WTC11 (cell line): ENCODE measurements at regions not wholly inside any gene's neighbourhood (a gene's known extent, or its start where the extent isn't known, plus 50 kb on each side); places are given as distances from the start of the nearest gene placed in this dataset.

ENCODE experiments used
- ATAC-seq: fragments of 200-7000 bp; cut with Tn5 transposase; 2 replicates; pipeline ENCODE4 v1.10.0; 2021; ENCODE audit warnings: mild to moderate bottlenecking, moderate library complexity
- CTCF ChIA-PET: fragments of 300-600 bp; sonication (Branson Sonifier 250); formaldehyde crosslinking; loops from one replicate; lab custom pipeline; 2021; ENCODE audit warnings: antibody characterized with exemption; lab: Charles Lee
- POLR2A ChIA-PET: fragments of 350-600 bp; sonication (Branson Sonifier 250); formaldehyde crosslinking; loops from one replicate; lab custom pipeline; 2021; ENCODE audit warnings: antibody characterized with exemption; lab: Charles Lee
- DNase-seq: peaks from one replicate; pipeline ENCODE4 v3.0.0; 2021; ENCODE audit warnings: low spot score
- H3K27ac Mint-ChIP-seq: 2 replicates; pipeline ENCODE4 v1.8.0; 2021; ENCODE audit warnings: mixed read lengths
- H3K27me3 Mint-ChIP-seq: 2 replicates; pipeline ENCODE4 v1.8.0; 2021; ENCODE audit warnings: low read depth, mild to moderate bottlenecking, moderate library complexity, mixed read lengths
- H3K36me3 Mint-ChIP-seq: 2 replicates; pipeline ENCODE4 v1.8.0; 2021; ENCODE audit warnings: mixed read lengths
- H3K4me1 Mint-ChIP-seq: 2 replicates; pipeline ENCODE4 v1.8.0; 2022; ENCODE audit warnings: mixed read lengths
- H3K4me3 Mint-ChIP-seq: 2 replicates; pipeline ENCODE4 v1.8.0; 2021; ENCODE audit warnings: mild to moderate bottlenecking, moderate library complexity, mixed read lengths
- H3K9me3 Mint-ChIP-seq: 2 replicates; pipeline ENCODE4 v1.8.0; 2021; ENCODE audit warnings: mixed read lengths
- ARID4B ChIP-seq: sonication (generic); formaldehyde crosslinking; IDR thresholded peaks from 2 replicates; pipeline ENCODE4 v1.8.0; 2023; ENCODE audit warnings: missing genetic modification reagents, mild to moderate bottlenecking, borderline replicate concordance
- ATF1 ChIP-seq: sonication (generic); formaldehyde crosslinking; IDR thresholded peaks from 2 replicates; pipeline ENCODE4 v1.8.1; 2023; ENCODE audit warnings: mild to moderate bottlenecking, moderate library complexity, missing genetic modification reagents
- CREB1 ChIP-seq: sonication (generic); formaldehyde crosslinking; IDR thresholded peaks from 2 replicates; pipeline ENCODE4 v1.8.0; 2023; ENCODE audit warnings: mild to moderate bottlenecking, missing genetic modification reagents
- E2F1 ChIP-seq: sonication (generic); formaldehyde crosslinking; IDR thresholded peaks from 2 replicates; pipeline ENCODE4 v1.8.0; 2022; ENCODE audit warnings: mild to moderate bottlenecking, missing genetic modification reagents
- FOXP1 ChIP-seq: sonication (generic); formaldehyde crosslinking; IDR thresholded peaks from 2 replicates; pipeline ENCODE4 v1.8.0; 2022; ENCODE audit warnings: missing genetic modification reagents, mild to moderate bottlenecking, moderate library complexity, borderline replicate concordance
- FOXP4 ChIP-seq: sonication (generic); formaldehyde crosslinking; IDR thresholded peaks from 2 replicates; pipeline ENCODE4 v1.8.0; 2022; ENCODE audit warnings: mild to moderate bottlenecking, missing genetic modification reagents
- JAZF1 ChIP-seq: fragments of 250-450 bp; sonication (Bioruptor Pico); IDR thresholded peaks from 2 replicates; pipeline ENCODE4 v1.9.0; 2021; ENCODE audit warnings: moderate library complexity, mild to moderate bottlenecking, inconsistent platforms
- MAX ChIP-seq: sonication (generic); formaldehyde crosslinking; IDR thresholded peaks from 2 replicates; pipeline ENCODE4 v1.8.0; 2022; ENCODE audit warnings: mild to moderate bottlenecking, missing genetic modification reagents
- NFYB ChIP-seq: sonication (generic); formaldehyde crosslinking; conservative IDR thresholded peaks from 2 replicates; pipeline ENCODE4 v1.8.0; 2022; ENCODE audit warnings: low read depth, missing genetic modification reagents
- PREB ChIP-seq: sonication (generic); formaldehyde crosslinking; IDR thresholded peaks from 2 replicates; pipeline ENCODE4 v1.8.1; 2022; ENCODE audit warnings: mild to moderate bottlenecking, missing genetic modification reagents, moderate library complexity, borderline replicate concordance
- RELA ChIP-seq: sonication (generic); formaldehyde crosslinking; IDR thresholded peaks from 2 replicates; pipeline ENCODE4 v1.8.1; 2022; ENCODE audit warnings: missing genetic modification reagents, mild to moderate bottlenecking, borderline replicate concordance
- SMAD3 ChIP-seq: sonication (generic); formaldehyde crosslinking; IDR thresholded peaks from 2 replicates; pipeline ENCODE4 v1.8.0; 2022; ENCODE audit warnings: missing genetic modification reagents, mild to moderate bottlenecking, borderline replicate concordance
- TCF7 ChIP-seq: sonication (generic); formaldehyde crosslinking; IDR thresholded peaks from 2 replicates; pipeline ENCODE4 v1.8.0; 2022; ENCODE audit warnings: mild to moderate bottlenecking, low read depth, missing genetic modification reagents, moderate library complexity
- TEAD1 ChIP-seq: sonication (generic); formaldehyde crosslinking; IDR thresholded peaks from 2 replicates; pipeline ENCODE4 v1.8.0; 2022; ENCODE audit warnings: mild to moderate bottlenecking, missing genetic modification reagents
- ZNF121 ChIP-seq: sonication (generic); formaldehyde crosslinking; IDR thresholded peaks from 2 replicates; pipeline ENCODE4 v1.8.0; 2023; ENCODE audit warnings: missing genetic modification reagents
- ZNF219 ChIP-seq: sonication (generic); formaldehyde crosslinking; IDR thresholded peaks from 2 replicates; pipeline ENCODE4 v1.8.0; 2023; ENCODE audit warnings: missing genetic modification reagents, mild to moderate bottlenecking, borderline replicate concordance
- ZNF317 ChIP-seq: sonication (generic); formaldehyde crosslinking; IDR thresholded peaks from 2 replicates; pipeline ENCODE4 v1.8.1; 2023; ENCODE audit warnings: low read depth, mild to moderate bottlenecking, moderate library complexity, missing genetic modification reagents, borderline replicate concordance
- ZNF416 ChIP-seq: fragments of 250-450 bp; sonication (Bioruptor Pico); IDR thresholded peaks from 2 replicates; pipeline ENCODE4 v1.9.0; 2021; ENCODE audit warnings: mild to moderate bottlenecking, inconsistent platforms
- ZNF425 ChIP-seq: fragments of 250-450 bp; sonication (Bioruptor Pico); conservative IDR thresholded peaks from 2 replicates; pipeline ENCODE4 v1.9.0; 2021; ENCODE audit warnings: mild to moderate bottlenecking
- ZNF512 ChIP-seq: sonication (generic); formaldehyde crosslinking; IDR thresholded peaks from 2 replicates; pipeline ENCODE4 v1.8.1; 2022; ENCODE audit warnings: missing genetic modification reagents, borderline replicate concordance

- TF ChIP-seq ZNF219 (CRISPR knock-in tag) (no peak), ZNF512 (CRISPR knock-in tag) (no peak), FOXP4 (no peak), PREB (CRISPR knock-in tag) (no peak), ARID4B (no peak)
These were observed 362.6 kb upstream of the PPP1R2C start for GRCh38 chrX:43140582-43140981.

GRCh38 chrX:43141885-43142284 is 363.9 kb upstream of the PPP1R2C start:
- CTCF ChIA-PET = no interaction called here
- TF ChIP-seq ZNF121 (CRISPR knock-in tag) = no peak
- TF ChIP-seq ZNF317 (CRISPR knock-in tag) = no peak
- POLR2A ChIA-PET = no interaction called here
- H3K36me3 Mint-ChIP-seq = no peaks in the 10 kb centered on the region
- no peaks in the 10 kb centered on the region for H3K27me3 Mint-ChIP-seq
- ATAC-seq = no peak
- H3K4me3 Mint-ChIP-seq = no peak overlapping the region
- H3K4me1 Mint-ChIP-seq = peaks cover 4% of the 10 kb centered on the region; the same call in 1 of the 2 replicates
- H3K9me3 Mint-ChIP-seq = peaks cover under 1% of the 10 kb centered on the region; the same call in 1 of the 2 replicates
- DNase-seq = no peak
- H3K27ac Mint-ChIP-seq = no peak overlapping the region

More at GRCh38 chrX:43140582-43140981, 362.6 kb upstream of the PPP1R2C start:
- Mint-ChIP-seq H3K9me3 (no peaks in the 10 kb centered on the region), H3K4me3 (no peak overlapping the region), H3K27me3 (no peaks in the 10 kb centered on the region), H3K4me1 (peaks cover 4% of the 10 kb centered on the region), H3K27ac (no peak overlapping the region), H3K36me3 (no peaks in the 10 kb centered on the region)
- ATAC-seq (no peak), DNase-seq (no peak)
- ChIA-PET POLR2A (no interaction called here), CTCF (no interaction called here)

- CTCF ChIA-PET = no interaction called here
- no peak overlapping the region for H3K4me3 Mint-ChIP-seq
- H3K9me3 Mint-ChIP-seq = peaks cover 8% of the 10 kb centered on the region
- H3K27ac Mint-ChIP-seq = no peak overlapping the region
- POLR2A ChIA-PET = no interaction called here
- peaks cover 8% of the 10 kb centered on the region for H3K4me1 Mint-ChIP-seq
- H3K36me3 Mint-ChIP-seq = no peaks in the 10 kb centered on the region
- ATAC-seq (no peak), DNase-seq (no peak)
- no peaks in the 10 kb centered on the region for H3K27me3 Mint-ChIP-seq
- no peak for TF ChIP-seq ZNF416 (CRISPR knock-in tag)
- TF ChIP-seq JAZF1 (CRISPR knock-in tag) = no peak
- no peak for TF ChIP-seq CREB1 (CRISPR knock-in tag)
- TF ChIP-seq MAX (CRISPR knock-in tag) = no peak
- no peak for TF ChIP-seq TEAD1 (CRISPR knock-in tag)
- TF ChIP-seq TCF7 (CRISPR knock-in tag) = no peak
- TF ChIP-seq ZNF425 = no peak
- TF ChIP-seq SMAD3 (CRISPR knock-in tag) = no peak
- no peak for TF ChIP-seq NFYB (CRISPR knock-in tag)
- TF ChIP-seq E2F1 (CRISPR knock-in tag) = no peak
- no peak for TF ChIP-seq FOXP1 (CRISPR knock-in tag)
- TF ChIP-seq RELA (CRISPR knock-in tag) = no peak
- no peak for TF ChIP-seq ATF1 (CRISPR knock-in tag)
These were observed 370.3 kb upstream of the PPP1R2C start for GRCh38 chrX:43148305-43148704.
